ENCODE measurements at regions not wholly inside any gene's neighbourhood (a gene's known extent, or its start where the extent isn't known, plus 50 kb on each side); places are given as distances from the start of the nearest gene placed in this dataset.

- TF ChIP-seq CTCF (IDR thresholded peaks at IDR 0.05) (no peak), EZH2 (IDR thresholded peaks at IDR 0.05; ENCODE audit: borderline replicate concordance, insufficient read depth, low read depth, low read length, poor library complexity, severe bottlenecking) (no peak)
Observed at GRCh38 chr17:37818689-37819088, 73.8 kb upstream of the HNF1B start.
